GM12875 (cell line): ENCODE measurements at regions not wholly inside any gene's neighbourhood (a gene's known extent, or its start where the extent isn't known, plus 50 kb on each side); places are given as distances from the start of the nearest gene placed in this dataset.

Source experiments
- H3K4me3 ChIP-seq: one replicate; pipeline ENCODE4 v1.5.1; 2011; ENCODE audit warnings: low read depth, low read length, control low read depth
- TF ChIP-seq, protein P1 (sequence below): IDR thresholded peaks from 2 replicates; pipeline ENCODE4 v1.5.1; 2011; ENCODE audit warnings: low read depth, mild to moderate bottlenecking, control low read depth, inconsistent platforms, low read length, moderate library complexity, borderline replicate concordance; ENCODE audit not compliant: insufficient read depth

DNA sequence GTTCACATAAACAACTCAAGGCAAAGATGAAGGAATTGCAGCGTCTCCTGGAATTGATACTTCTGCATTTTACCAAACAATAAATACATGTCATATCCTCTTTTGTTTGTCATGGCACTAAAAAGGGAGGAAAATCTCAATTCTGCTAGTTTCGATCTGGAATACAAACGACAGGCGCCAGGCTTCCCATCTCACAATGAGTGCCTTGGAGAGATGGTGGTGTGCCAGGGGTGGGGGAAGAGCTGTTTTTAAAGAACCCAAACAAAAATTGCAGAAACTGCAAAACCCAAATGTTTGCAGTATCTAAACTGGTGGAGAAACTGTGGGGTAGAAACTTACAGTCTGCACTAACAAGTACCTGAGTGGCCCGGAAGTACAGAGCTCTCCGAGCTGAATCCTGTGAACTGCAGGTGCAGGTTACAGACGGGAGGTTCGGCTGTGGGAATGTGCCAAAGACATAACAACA, 53.0 kb upstream of the KLF3 start:
- TF ChIP-seq, protein P1, sequence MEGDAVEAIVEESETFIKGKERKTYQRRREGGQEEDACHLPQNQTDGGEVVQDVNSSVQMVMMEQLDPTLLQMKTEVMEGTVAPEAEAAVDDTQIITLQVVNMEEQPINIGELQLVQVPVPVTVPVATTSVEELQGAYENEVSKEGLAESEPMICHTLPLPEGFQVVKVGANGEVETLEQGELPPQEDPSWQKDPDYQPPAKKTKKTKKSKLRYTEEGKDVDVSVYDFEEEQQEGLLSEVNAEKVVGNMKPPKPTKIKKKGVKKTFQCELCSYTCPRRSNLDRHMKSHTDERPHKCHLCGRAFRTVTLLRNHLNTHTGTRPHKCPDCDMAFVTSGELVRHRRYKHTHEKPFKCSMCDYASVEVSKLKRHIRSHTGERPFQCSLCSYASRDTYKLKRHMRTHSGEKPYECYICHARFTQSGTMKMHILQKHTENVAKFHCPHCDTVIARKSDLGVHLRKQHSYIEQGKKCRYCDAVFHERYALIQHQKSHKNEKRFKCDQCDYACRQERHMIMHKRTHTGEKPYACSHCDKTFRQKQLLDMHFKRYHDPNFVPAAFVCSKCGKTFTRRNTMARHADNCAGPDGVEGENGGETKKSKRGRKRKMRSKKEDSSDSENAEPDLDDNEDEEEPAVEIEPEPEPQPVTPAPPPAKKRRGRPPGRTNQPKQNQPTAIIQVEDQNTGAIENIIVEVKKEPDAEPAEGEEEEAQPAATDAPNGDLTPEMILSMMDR = no peak

DNA sequence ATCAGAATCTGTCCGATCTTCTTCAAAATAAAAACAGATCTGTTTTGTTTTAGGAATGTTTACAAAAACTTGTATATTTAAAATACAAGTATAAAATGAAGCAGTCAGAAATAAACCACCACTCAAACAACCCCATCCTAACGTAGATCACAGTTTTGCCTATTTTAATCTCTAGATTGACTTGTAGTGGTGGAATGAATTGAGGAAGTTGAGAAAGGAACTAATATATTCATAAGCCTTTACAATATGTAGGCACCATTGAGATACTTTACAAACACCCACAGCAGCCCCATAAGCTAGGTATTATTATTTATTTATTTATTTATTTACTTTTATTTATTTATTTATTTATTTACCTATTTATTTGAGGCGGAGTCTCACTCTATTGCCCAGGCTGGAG, 52.3 kb upstream of the KLF3 start:
- H3K4me3 ChIP-seq = no peak overlapping the region
- TF ChIP-seq, protein P1 = no peak

More for the DNA sequence above, 53.0 kb upstream of the KLF3 start:
- H3K4me3 ChIP-seq = no peak overlapping the region

DNA sequence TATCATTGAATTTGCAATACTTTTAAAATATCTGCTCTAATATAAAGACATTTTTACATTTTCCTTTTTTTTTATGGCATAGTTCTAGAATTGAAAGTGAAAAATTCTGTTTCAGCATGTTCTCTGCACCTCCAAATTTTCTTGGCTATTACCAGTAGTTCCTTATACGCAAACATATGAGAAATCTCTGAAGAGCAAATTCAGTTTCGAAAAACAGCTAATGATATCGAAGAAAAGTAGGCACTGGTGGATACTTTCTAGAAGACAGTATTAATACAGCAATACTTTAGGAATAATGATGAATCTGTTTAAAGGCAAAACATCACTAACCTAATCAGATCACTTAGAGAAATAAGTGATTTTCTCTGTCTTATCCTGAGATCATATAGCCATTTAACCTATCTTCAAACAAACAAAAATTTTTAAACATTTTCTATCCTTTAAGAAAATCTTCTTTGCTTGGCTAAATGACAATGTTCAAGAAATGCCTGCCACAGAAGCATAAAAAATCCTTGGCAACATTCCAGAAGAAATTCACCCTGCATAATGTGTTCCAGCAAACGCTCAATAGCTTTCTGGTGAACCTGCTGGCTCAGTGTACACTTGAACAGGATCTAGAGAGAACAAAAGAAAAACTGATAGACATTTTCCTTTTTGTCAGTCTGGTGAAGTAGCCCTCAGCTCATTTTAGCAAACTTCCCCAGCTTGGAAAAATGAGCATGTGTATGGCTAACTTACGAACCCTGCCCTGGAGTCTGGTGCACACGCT, 51.2 kb upstream of the KLF3 start:
- H3K4me3 ChIP-seq = no peak overlapping the region
- TF ChIP-seq, protein P1 = no peak
